Activated naive CD8-positive, alpha-beta T cell (primary cell): ENCODE measurements at regions not wholly inside any gene's neighbourhood (a gene's known extent, or its start where the extent isn't known, plus 50 kb on each side); places are given as distances from the start of the nearest gene placed in this dataset.

Experiments used
- H3K27ac Mint-ChIP-seq: one replicate; pipeline ENCODE4 v1.8.0; 2021; ENCODE audit warnings: mixed read lengths
- H3K27me3 Mint-ChIP-seq: one replicate; pipeline ENCODE4 v1.8.0; 2021; ENCODE audit warnings: mixed read lengths
- H3K36me3 Mint-ChIP-seq: one replicate; pipeline ENCODE4 v1.8.0; 2021; ENCODE audit warnings: mixed read lengths
- H3K4me1 Mint-ChIP-seq: one replicate; pipeline ENCODE4 v1.8.0; 2021; ENCODE audit warnings: low read depth, mixed read lengths
- H3K4me3 Mint-ChIP-seq: one replicate; pipeline ENCODE4 v1.8.0; 2021; ENCODE audit warnings: mild to moderate bottlenecking, mixed read lengths
- H3K9me3 Mint-ChIP-seq: one replicate; pipeline ENCODE4 v1.8.0; 2021; ENCODE audit warnings: low read depth, mixed read lengths

- Mint-ChIP-seq H3K27ac (no peak overlapping the region), H3K27me3 (no peaks in the 10 kb centered on the region), H3K9me3 (peaks cover 35% of the 10 kb centered on the region), H3K4me1 (no peaks in the 10 kb centered on the region), H3K36me3 (no peaks in the 10 kb centered on the region), H3K4me3 (no peak overlapping the region)
Measured at GRCh38 chr3:74469713-74470112, 144.7 kb downstream of the CNTN3 start.

GRCh38 chr3:74469151-74469550 lies 145.3 kb downstream of the CNTN3 start:
- Mint-ChIP-seq H3K36me3 (no peaks in the 10 kb centered on the region), H3K27me3 (no peaks in the 10 kb centered on the region), H3K4me1 (no peaks in the 10 kb centered on the region), H3K4me3 (no peak overlapping the region), H3K27ac (no peak overlapping the region), H3K9me3 (peaks cover 35% of the 10 kb centered on the region)

GRCh38 chr3:74465715-74466410 lies 148.6 kb downstream of the CNTN3 start:
- peaks cover 27% of the 10 kb centered on the region for H3K9me3 Mint-ChIP-seq
- no peaks in the 10 kb centered on the region for H3K27me3 Mint-ChIP-seq
- H3K4me3 Mint-ChIP-seq = no peak overlapping the region
- no peaks in the 10 kb centered on the region for H3K36me3 Mint-ChIP-seq
- H3K4me1 Mint-ChIP-seq = no peaks in the 10 kb centered on the region
- H3K27ac Mint-ChIP-seq = no peak overlapping the region

- H3K36me3 Mint-ChIP-seq = no peaks in the 10 kb centered on the region
- no peak overlapping the region for H3K27ac Mint-ChIP-seq
- H3K27me3 Mint-ChIP-seq = no peaks in the 10 kb centered on the region
- no peaks in the 10 kb centered on the region for H3K4me1 Mint-ChIP-seq
- H3K9me3 Mint-ChIP-seq = peaks cover 22% of the 10 kb centered on the region
- H3K4me3 Mint-ChIP-seq = no peak overlapping the region
Measured at GRCh38 chr3:74463515-74463914, 150.9 kb downstream of the CNTN3 start.

GRCh38 chr3:74456166-74456565 lies 158.3 kb downstream of the CNTN3 start:
- Mint-ChIP-seq H3K4me1 (no peaks in the 10 kb centered on the region), H3K4me3 (no peak overlapping the region), H3K27ac (no peak overlapping the region), H3K9me3 (peaks cover 6% of the 10 kb centered on the region), H3K36me3 (no peaks in the 10 kb centered on the region), H3K27me3 (no peaks in the 10 kb centered on the region)

GRCh38 chr3:74447221-74447620 lies 167.2 kb downstream of the CNTN3 start:
- Mint-ChIP-seq H3K4me3 (no peak overlapping the region), H3K4me1 (no peaks in the 10 kb centered on the region), H3K36me3 (no peaks in the 10 kb centered on the region), H3K27ac (no peak overlapping the region), H3K9me3 (no peaks in the 10 kb centered on the region), H3K27me3 (no peaks in the 10 kb centered on the region)

GRCh38 chr3:74445541-74445940 lies 168.9 kb downstream of the CNTN3 start:
- Mint-ChIP-seq H3K36me3 (no peaks in the 10 kb centered on the region), H3K4me3 (no peak overlapping the region), H3K27me3 (no peaks in the 10 kb centered on the region), H3K27ac (no peak overlapping the region), H3K4me1 (no peaks in the 10 kb centered on the region), H3K9me3 (no peaks in the 10 kb centered on the region)

- Mint-ChIP-seq H3K27ac (no peak overlapping the region), H3K4me3 (no peak overlapping the region), H3K4me1 (no peaks in the 10 kb centered on the region), H3K27me3 (no peaks in the 10 kb centered on the region), H3K9me3 (no peaks in the 10 kb centered on the region), H3K36me3 (no peaks in the 10 kb centered on the region)
Measured at GRCh38 chr3:74443102-74443501, 171.4 kb downstream of the CNTN3 start.

GRCh38 chr3:74442683-74443082 lies 171.8 kb downstream of the CNTN3 start:
- H3K4me3 Mint-ChIP-seq = no peak overlapping the region
- H3K9me3 Mint-ChIP-seq = no peaks in the 10 kb centered on the region
- no peaks in the 10 kb centered on the region for H3K36me3 Mint-ChIP-seq
- H3K4me1 Mint-ChIP-seq = no peaks in the 10 kb centered on the region
- H3K27me3 Mint-ChIP-seq = no peaks in the 10 kb centered on the region
- no peak overlapping the region for H3K27ac Mint-ChIP-seq

GRCh38 chr3:74442068-74442467 lies 172.4 kb downstream of the CNTN3 start:
- no peaks in the 10 kb centered on the region for H3K27me3 Mint-ChIP-seq
- no peaks in the 10 kb centered on the region for H3K4me1 Mint-ChIP-seq

GRCh38 chr3:74436184-74436583 lies 178.3 kb downstream of the CNTN3 start:
- H3K27ac Mint-ChIP-seq = no peak overlapping the region
- H3K9me3 Mint-ChIP-seq = peaks cover 4% of the 10 kb centered on the region
- no peaks in the 10 kb centered on the region for H3K36me3 Mint-ChIP-seq
- no peak overlapping the region for H3K4me3 Mint-ChIP-seq
- no peaks in the 10 kb centered on the region for H3K27me3 Mint-ChIP-seq
- H3K4me1 Mint-ChIP-seq = no peaks in the 10 kb centered on the region

More at GRCh38 chr3:74442068-74442467, 172.4 kb downstream of the CNTN3 start:
- H3K27ac Mint-ChIP-seq = no peak overlapping the region
- no peaks in the 10 kb centered on the region for H3K9me3 Mint-ChIP-seq
- H3K4me3 Mint-ChIP-seq = no peak overlapping the region
- no peaks in the 10 kb centered on the region for H3K36me3 Mint-ChIP-seq

- H3K36me3 Mint-ChIP-seq = no peaks in the 10 kb centered on the region
- no peak overlapping the region for H3K27ac Mint-ChIP-seq
- H3K4me3 Mint-ChIP-seq = no peak overlapping the region
- H3K9me3 Mint-ChIP-seq = peaks cover 4% of the 10 kb centered on the region
- no peaks in the 10 kb centered on the region for H3K4me1 Mint-ChIP-seq
- H3K27me3 Mint-ChIP-seq = no peaks in the 10 kb centered on the region
Measured at GRCh38 chr3:74435631-74436030, 178.8 kb downstream of the CNTN3 start.

- no peaks in the 10 kb centered on the region for H3K27me3 Mint-ChIP-seq
- H3K27ac Mint-ChIP-seq = no peak overlapping the region
- H3K4me3 Mint-ChIP-seq = no peak overlapping the region
Measured at GRCh38 chr3:74434406-74434805, 180.1 kb downstream of the CNTN3 start.

GRCh38 chr3:74426571-74426970 lies 187.9 kb downstream of the CNTN3 start:
- no peak overlapping the region for H3K4me3 Mint-ChIP-seq
- H3K9me3 Mint-ChIP-seq = peaks cover 14% of the 10 kb centered on the region
- H3K27ac Mint-ChIP-seq = no peak overlapping the region
- H3K4me1 Mint-ChIP-seq = no peaks in the 10 kb centered on the region
- H3K36me3 Mint-ChIP-seq = no peaks in the 10 kb centered on the region
- H3K27me3 Mint-ChIP-seq = no peaks in the 10 kb centered on the region

More at GRCh38 chr3:74434406-74434805, 180.1 kb downstream of the CNTN3 start:
- Mint-ChIP-seq H3K9me3 (peaks cover 4% of the 10 kb centered on the region), H3K36me3 (no peaks in the 10 kb centered on the region), H3K4me1 (no peaks in the 10 kb centered on the region)

- H3K27me3 Mint-ChIP-seq = no peaks in the 10 kb centered on the region
Measured at GRCh38 chr3:74423867-74424266, 190.6 kb downstream of the CNTN3 start.

GRCh38 chr3:74420538-74421124 lies 193.8 kb downstream of the CNTN3 start:
- no peak overlapping the region for H3K4me3 Mint-ChIP-seq
- H3K4me1 Mint-ChIP-seq = no peaks in the 10 kb centered on the region
- peaks cover 6% of the 10 kb centered on the region for H3K9me3 Mint-ChIP-seq
- H3K27ac Mint-ChIP-seq = no peak overlapping the region
- H3K36me3 Mint-ChIP-seq = no peaks in the 10 kb centered on the region
- H3K27me3 Mint-ChIP-seq = no peaks in the 10 kb centered on the region

More at GRCh38 chr3:74423867-74424266, 190.6 kb downstream of the CNTN3 start:
- no peaks in the 10 kb centered on the region for H3K36me3 Mint-ChIP-seq
- peaks cover 11% of the 10 kb centered on the region for H3K9me3 Mint-ChIP-seq
- H3K4me3 Mint-ChIP-seq = no peak overlapping the region
- H3K4me1 Mint-ChIP-seq = no peaks in the 10 kb centered on the region
- H3K27ac Mint-ChIP-seq = no peak overlapping the region
